HG03565 (cell line): ENCODE measurements at regions not wholly inside any gene's neighbourhood (a gene's known extent, or its start where the extent isn't known, plus 50 kb on each side); places are given as distances from the start of the nearest gene placed in this dataset.
"Not testable (repeated sequence)": the region's sequence is repeated elsewhere in the genome, so short reads cannot be mapped to it uniquely, and the experiment has no call there.

Source experiments
- ATAC-seq: cut with Tn5 transposase; IDR thresholded peaks from one replicate; pipeline ENCODE4 v1.9.1; 2021; ENCODE audit warnings: mild to moderate bottlenecking, moderate library complexity; ENCODE audit not compliant: unreplicated experiment

GRCh38 chr7:25686493-25686892 lies 458.2 kb upstream of the NPVF start:
- ATAC-seq: no peak

- ATAC-seq: no peak
These were observed 457.8 kb upstream of the NFE2L3 start for GRCh38 chr7:25694211-25694610.

- no peak for ATAC-seq
These were observed 457.3 kb upstream of the NFE2L3 start for GRCh38 chr7:25694699-25695098.

- no peak for ATAC-seq
These were observed 455.4 kb upstream of the NFE2L3 start for GRCh38 chr7:25696571-25696970.

- ATAC-seq: no peak
These were observed 453.4 kb upstream of the NFE2L3 start for GRCh38 chr7:25698451-25699113.

- ATAC-seq: not testable (repeated sequence)
These were observed 451.9 kb upstream of the NFE2L3 start for GRCh38 chr7:25700141-25700540.

- no peak for ATAC-seq
These were observed 447.6 kb upstream of the NFE2L3 start for GRCh38 chr7:25704413-25704812.

GRCh38 chr7:25706764-25707163 lies 445.2 kb upstream of the NFE2L3 start:
- ATAC-seq: no peak

- ATAC-seq: no peak
These were observed 444.0 kb upstream of the NFE2L3 start for GRCh38 chr7:25707768-25708620.

GRCh38 chr7:25710959-25711358 lies 441.0 kb upstream of the NFE2L3 start:
- ATAC-seq: no peak

GRCh38 chr7:25711940-25712339 lies 440.1 kb upstream of the NFE2L3 start:
- no peak for ATAC-seq

GRCh38 chr7:25712500-25712899 lies 439.5 kb upstream of the NFE2L3 start:
- no peak for ATAC-seq

GRCh38 chr7:25714013-25714412 lies 438.0 kb upstream of the NFE2L3 start:
- no peak for ATAC-seq

GRCh38 chr7:25716421-25716820 lies 435.6 kb upstream of the NFE2L3 start:
- no peak for ATAC-seq

- no peak for ATAC-seq
These were observed 433.4 kb upstream of the NFE2L3 start for GRCh38 chr7:25718596-25718995.

- no peak for ATAC-seq
These were observed 432.7 kb upstream of the NFE2L3 start for GRCh38 chr7:25719190-25719896.

GRCh38 chr7:25720427-25720826 lies 431.6 kb upstream of the NFE2L3 start:
- ATAC-seq: no peak

- no peak for ATAC-seq
These were observed 429.1 kb upstream of the NFE2L3 start for GRCh38 chr7:25722856-25723255.

GRCh38 chr7:25725451-25725850 lies 426.5 kb upstream of the NFE2L3 start:
- no peak for ATAC-seq

- no peak for ATAC-seq
These were observed 425.7 kb upstream of the NFE2L3 start for GRCh38 chr7:25726170-25726780.

- ATAC-seq: no peak
These were observed 425.2 kb upstream of the NFE2L3 start for GRCh38 chr7:25726781-25727311.
